NCI-H748 (cell line): ENCODE measurements at regions not wholly inside any gene's neighbourhood (a gene's known extent, or its start where the extent isn't known, plus 50 kb on each side); places are given as distances from the start of the nearest gene placed in this dataset.

Experiments
- DNase-seq: peaks from one replicate; lab custom pipeline; 2025; ENCODE audit not compliant: unreplicated experiment; lab: John Stamatoyannopoulos, UW

DNA sequence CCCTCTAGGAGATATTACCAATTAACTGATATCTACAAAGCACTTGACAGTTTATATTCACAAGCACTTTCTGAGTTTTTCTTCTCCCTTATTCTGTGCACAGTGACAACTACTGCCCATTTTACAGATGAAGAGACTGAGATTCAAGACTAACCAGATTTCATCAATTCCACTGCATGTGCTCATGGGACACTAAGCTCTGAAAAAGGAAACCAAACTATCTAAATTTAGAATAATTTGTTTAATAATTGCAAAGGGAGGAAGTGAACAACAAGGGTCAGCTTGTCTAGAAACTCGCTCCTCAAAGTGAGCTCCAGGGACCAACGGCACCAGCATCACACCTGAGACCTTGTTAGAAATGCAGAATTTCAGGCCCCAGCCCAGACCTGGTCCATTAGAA, 50.8 kb upstream of the MYLIP start:
- no peak for DNase-seq

DNA sequence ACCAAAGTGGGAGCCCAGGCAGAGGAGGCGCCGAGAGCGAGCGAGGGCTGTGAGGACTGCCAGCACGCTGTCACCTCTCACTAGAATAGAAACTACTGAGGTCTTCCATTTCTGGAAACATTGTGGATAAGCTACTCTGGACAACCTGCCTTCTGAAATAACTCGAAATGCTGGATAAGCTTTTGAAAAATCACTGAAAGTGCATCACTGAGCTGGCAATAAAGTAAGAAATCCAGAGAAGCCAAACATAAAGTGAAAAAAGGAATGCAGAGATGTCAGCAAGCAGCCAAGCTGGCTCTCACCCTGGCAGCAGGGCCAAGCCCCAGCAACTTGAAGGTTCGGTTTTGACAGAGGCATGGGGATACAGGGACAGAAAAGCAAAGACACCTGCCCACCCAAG, 59.2 kb upstream of the MYLIP start:
- no peak for DNase-seq

DNA sequence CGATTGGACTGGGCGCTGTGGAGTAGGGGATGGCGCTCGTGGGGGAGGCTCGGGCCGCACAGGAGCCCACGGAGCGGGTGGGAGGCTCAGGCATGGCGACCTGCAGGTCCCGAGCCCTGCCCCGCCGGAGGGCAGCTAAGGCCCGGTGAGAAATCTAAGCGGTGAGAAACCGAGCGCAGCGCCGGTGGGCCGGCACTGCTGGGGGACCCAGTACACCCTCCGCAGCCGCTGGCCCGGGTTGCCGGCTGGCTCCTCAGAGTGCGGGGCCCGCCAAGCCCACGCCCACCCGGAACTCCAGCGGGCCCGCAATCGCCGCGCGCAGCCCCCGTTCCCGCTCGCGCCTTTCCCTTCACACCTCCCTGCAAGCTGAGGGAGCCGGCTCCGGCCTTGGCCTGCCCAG, 59.7 kb upstream of the MYLIP start:
- DNase-seq = no peak

DNA sequence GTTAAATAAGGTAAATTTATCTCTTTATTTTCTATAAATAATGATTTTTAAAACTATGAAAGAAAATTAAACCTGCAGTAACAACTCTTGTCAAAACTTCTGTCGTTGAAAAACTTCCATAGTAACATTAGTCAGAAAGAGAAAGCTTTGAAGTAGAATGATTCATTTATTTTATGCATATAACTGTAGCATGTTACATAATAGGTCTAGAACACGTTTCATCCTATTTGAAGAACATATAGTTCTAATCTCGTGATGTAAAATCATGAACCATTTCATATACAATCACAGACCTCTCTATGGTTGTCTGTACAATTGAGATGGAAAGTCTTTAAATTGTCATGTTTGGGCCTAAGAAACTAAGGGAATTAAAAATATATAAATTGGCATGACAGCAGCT, 61.3 kb upstream of the MYLIP start:
- no peak for DNase-seq

DNA sequence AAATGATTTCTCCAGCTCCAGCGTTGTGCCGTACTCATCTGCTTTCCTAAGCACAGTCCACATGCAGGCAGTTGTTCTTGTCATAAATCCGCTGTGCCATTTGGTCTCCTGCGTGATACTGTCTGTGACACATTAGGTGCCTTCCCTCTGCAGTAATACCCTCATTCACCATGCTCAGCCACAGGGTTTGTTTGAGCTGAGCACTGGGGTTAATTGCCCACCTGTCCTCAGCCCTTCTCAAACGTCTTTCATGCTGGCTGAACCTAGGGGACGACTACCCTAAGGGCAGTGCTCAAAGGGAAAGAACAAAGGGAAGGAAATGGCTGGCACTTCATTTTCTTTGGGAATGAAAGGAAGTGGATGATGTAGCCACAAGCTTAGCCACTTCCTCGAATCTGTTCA, 64.2 kb upstream of the MYLIP start:
- DNase-seq = peak; percentile 99

DNA sequence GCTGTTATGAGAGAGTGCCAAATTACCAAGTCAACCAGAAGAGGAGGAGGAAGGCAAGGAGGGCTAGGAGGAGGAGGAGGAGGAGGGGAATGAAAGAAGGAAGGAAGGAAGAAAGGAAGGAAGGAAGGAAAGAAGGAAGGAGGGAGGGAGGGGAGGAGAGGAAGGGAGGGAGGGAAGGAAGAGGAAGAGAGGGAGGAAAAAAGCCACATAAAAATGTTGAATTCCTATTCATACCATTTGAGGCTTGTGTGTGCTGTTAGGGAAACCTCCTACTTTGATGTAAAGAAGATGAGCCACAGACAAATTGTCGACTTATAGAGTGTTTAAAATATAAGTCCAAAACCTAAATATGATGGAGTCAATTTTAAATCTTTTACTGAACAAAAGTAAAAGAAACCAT, 65.3 kb upstream of the MYLIP start:
- DNase-seq = no peak

DNA sequence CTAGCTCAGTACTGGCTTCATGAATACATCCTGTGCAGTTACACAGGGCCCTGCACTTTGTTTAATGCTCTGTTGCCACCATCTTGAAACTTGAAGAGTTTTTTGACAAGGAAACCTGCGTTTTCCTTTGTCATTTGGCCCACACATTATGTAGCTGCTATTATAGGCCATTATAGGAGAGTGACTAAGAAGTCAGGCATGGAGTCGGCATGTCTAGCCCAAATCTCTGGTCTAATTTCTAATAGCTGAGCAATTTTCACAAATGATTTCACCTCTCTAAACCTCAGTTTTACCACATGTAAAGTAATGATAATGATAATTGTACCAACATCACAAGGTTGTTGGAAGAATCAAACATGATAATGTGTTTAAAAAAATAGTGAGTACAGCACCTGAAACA, 67.1 kb upstream of the MYLIP start:
- peak; percentile 29 for DNase-seq

DNA sequence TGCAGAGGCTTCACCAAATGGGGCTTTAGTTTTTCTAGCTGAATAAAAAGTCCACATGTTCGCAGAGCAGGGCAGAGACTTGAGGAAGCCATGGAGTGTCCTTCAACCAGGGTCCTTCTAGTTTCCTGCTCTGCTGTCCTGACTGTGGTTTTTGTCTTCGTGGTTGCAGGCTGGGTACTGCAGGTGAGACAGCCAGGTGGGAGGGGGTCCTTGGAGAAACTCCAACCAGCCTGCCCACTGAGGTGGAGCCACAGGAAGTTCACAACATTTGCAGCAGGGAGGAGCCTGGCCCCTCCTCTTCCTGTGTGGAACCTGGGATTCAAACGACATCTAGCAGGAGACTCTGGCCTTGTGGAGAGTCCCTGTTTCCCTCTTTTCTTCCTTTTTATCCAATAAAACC, 68.8 kb upstream of the MYLIP start:
- peak; percentile 74 for DNase-seq

DNA sequence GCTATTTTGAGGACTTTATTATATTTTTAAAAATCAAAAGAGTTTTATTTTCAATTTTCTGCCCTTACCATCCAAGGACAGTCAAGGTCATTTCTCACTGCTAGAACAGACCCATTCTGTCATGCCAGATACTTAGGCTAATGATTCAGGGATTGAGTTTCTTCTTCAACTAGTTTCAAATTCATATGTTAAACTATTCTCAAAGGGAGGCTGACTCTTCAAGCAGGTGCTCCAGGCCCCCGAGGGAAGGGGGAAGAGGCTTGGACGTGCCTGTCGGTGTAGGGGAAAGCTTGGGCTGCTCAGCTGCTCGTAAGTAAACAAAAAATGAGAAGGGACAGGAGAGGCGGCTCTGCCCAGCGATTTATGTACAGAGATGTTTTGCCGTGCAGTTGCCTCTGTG, 69.4 kb upstream of the MYLIP start:
- peak; percentile 93 for DNase-seq

DNA sequence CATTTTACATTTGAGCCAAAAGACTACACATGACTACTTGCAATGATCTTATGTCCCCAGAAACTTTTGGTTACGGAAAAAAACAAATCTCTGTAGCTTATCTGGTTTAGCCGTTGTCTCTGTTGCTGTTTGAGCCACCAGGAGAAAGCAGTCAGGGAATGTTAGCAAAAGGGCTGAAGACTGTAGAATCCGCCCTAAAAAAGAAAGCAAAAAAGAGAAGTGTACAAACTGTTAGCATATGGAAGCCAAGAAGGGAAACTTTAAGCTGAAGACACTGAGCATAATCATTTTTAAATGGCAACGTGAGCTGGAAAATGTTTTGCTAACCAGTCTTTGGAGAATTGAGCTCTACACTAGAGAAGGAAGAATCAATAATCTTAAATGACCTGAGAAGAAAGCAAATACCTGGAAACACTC, 69.9 kb upstream of the MYLIP start:
- no peak for DNase-seq

DNA sequence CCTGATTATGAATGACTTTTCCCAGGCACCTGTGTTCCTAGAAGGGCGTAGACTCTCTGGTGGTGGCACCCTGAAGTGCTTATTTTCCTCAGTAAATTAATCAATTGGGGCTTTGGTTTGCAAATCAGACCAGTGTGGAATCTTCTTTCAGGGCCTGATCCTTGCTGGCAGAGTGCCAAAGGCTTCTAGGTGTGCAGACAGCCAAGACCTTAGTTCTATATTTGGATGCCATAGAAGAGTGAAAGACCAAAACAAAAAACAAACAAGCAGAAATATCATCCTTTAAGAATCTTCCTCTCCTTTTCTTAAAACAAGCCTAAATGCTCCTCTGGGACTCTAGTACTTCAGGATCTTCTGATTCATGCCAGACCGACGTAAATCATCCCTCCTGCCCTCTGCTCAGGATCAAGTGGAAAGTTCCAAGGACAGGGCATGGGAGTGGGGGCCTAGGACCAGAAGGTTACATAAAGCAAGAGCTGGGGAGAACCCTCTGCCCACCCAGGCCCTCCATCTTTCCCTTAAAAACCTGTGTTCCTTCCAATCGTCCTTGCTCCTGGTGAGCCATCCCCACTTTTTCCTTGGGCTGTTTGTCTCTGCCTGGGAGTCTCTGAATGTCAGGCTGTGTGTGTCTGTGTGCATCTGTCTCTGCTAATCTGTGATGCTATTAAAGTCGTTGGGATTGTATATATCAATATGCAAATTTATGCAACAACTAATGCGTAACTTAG, 70.5 kb upstream of the MYLIP start:
- no peak for DNase-seq

DNA sequence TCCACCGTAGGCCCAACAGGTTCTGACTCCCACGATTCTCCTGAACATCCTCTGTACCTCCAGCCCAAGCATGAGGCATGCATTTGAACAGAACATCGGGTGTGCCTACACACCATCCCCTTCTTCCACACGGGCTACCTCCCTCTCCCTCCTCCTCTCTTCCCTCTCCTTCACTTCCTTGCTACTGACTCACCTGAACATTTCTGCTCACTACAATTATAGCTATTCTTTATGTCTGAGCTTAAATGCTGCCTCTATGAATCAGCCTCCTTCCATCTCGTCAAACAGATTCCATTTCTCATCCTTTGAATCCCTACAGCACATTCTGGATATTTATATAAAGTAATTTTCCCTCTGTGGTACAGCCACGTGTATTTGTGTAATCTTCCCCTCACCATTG, 71.4 kb upstream of the MYLIP start:
- no peak for DNase-seq

DNA sequence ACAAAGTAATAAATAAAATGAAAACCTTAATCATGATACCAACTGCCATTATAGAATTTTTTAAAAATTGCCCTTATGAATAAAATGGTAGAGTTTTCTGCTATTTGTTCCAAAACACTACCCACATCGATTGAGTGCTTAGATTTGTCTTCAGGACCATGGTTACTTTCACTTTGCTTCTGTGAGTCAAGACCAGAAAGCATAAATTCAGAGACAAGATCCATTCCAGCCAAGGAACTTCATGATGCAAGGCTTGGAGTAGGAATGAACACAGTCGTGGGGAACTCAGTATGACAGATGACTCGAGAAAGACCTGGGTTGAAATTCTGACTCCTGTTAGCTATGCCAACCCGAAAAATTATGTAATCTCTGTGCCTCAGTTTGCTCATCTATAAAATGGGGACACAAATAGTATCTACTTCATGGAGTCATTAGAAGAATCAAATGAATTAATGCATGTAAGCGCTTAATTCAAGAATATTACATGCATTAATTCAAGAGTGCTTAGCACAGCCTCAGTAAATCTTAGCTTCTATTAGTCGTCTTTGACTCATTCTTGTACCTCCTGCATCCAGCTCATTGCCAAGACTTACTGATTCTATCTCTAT, 72.5 kb upstream of the MYLIP start:
- no peak for DNase-seq

DNA sequence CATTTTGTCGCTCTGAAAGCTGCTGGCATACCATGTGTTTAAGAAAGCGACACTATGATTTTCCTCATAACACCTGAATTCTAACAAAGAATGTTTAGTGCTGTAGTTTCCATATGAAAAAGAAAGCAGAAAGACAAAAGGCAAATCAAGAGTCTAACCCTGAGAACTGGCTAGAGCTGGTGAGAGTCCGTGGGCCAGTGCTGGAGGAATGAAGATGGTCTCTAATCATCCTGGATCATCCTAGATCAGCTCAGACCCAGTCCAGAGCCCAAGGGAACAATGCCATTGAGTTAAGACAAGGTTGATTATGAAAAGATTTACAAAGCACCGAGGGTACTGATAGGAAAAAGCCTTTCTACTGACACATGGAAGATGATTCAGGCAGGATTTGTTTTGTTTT, 73.0 kb upstream of the MYLIP start:
- DNase-seq = no peak

DNA sequence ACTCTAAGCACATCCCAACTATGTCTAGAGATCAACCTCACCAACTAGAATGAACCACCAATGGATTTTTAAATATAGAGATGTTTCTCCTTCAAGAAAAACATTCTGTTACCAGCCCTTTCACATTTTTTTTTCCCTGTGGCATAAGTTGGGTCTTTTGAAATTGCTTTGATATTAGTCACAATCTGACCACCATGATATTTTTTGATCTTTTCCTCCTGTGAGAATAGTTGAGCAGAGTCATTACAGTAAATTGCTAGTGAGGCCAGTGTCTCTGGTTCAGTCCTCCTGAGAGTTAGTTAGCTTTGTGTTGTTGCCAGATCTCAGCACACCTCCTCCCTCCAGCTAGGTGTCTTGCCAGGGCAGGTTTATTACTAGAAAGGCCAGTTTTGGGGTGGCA, 79.7 kb upstream of the MYLIP start:
- DNase-seq = no peak

DNA sequence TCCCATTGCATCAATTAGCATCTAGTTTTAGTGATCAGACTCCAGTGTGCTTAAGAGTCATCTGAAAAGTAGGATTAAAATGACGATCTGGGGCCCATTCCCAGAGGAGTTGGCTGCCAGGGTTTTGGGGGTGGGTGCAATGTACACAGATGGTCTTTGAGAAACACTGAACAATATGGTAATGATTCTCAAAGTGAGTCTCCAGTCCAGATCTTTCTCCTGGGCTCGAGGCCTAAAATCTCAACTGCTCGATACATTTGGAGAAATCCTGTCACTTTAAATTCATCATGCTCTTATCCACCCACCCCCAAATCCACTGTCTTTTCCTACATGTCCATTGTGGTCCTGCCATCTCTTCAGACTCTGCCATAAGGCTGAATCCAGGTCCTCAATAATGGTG, 80.7 kb upstream of the MYLIP start:
- DNase-seq = no peak

DNA sequence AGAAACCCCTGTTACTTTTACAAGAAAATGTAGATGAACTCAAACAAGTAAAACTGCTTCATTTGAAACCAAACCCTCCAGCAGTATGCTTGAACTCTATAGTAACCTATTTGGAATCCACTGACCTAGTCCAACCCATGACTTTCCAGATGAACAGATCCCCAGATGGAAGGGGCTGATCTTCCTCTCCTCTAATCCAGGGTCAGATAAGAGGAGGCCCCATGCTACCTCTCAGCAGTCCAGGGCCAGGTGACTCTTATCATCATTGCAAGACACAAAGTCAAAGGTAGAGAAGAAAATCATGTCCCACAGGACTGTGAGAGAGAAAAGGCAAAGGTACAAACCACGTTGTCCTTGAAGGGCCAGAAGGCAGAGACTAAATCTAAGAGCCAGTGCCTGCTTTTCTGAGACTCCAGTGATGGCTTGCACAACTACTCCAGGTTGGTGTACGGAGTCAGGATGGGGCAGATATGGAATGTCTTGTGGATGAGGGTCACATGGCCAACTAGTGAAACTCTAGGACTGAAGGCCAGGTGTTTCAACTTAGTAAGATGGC, 81.4 kb upstream of the MYLIP start:
- no peak for DNase-seq

DNA sequence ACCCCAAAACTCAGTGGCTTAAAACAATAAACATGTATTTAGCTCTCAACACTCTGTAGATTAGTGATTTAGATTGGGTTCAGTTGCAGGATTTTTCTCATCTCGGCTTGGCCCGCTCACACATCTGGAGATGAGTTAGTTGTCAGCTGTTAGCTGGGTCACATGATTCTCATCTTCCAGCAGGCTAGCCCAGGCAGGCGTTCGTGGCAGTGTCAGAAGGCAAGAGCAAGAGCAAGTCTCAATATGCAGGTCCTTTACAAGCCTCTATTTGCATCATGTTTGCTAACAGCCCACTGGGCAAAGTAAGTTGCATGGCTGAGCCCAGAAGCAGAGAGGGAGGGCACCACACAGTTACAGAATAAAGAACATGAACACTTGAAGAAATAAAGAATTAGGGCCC, 83.6 kb upstream of the MYLIP start:
- no peak for DNase-seq

DNA sequence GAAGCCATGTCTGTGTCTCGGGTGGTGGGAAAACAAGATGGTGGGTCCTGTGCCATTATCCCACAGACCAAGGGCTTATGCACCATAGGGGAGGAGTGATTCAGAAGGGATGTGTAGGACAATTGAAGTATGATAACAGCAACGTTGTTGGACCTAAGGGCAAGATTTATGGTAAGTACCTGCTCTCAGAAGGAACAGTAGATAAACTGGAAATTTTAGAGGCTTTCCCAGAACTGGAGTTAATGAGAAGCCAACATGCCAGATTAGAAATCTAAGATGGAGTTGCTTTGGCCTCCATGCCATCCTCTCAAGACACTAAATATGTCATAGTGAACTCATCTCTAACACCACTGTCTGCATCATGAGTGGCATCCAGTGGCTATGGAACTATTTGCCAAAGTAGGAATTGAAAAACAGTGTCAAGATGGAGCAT, 84.7 kb upstream of the MYLIP start:
- DNase-seq = no peak

DNA sequence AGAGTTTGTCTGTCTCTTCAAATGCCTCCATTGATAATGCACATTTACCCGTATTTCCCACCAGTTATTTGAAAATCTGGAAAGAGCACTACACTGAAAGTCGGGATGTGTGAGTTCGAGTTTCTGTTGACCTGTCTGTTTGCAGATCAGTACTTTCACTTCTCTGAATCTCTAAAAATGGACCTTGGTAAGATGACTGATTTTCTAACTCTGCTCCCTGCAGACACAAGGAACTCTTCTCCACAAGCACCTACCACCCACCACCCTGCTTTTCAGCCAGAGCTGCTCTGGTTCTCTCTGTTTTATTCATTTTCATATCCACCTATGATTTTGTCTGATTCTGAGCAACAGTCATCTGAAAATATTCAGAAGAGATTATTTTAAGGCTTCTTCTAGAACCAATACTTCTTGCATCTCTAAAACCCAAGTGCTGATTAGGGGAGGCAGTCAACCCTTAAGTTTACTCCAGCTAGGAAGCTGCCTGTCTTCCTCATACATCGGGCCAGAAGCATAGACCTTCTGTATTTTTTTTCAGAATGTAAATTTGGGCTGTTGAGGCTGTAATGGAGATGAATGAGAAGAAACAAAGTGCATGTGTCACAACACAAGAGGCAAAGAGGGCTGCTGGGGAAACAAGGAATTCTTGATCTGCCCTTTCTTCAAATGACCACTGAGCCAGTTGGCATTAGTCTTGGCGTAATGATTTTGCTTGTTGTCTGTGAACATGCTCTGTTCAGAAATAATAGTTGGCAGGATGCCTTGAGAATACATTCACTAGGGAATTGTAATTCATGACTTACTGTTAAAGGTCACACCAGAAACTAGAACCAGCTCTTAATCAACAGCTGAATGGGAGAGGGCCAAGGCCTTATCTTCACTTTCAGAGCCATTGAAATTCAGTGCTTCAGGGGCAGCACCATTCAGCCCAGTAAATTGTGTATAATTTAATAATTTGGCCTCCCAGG, 85.4 kb upstream of the MYLIP start:
- no peak for DNase-seq

DNA sequence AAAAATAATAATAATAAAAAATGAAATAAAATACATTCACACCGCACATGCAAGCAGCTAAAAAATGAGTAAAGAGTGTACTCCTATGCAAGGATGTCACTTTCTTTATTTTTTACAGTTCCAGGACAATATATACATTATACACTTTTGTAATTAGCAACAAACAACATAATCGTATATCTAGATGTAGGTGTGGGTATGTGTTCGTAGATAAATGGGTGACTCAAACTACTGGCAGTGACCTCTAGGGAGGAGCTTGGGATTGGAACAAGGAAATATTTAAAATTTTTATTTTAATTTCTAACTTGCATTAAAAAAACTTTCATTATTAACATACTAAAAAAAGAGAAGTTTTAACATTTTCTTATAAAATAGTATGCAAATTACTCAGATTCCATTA, 86.1 kb upstream of the MYLIP start:
- no peak for DNase-seq

DNA sequence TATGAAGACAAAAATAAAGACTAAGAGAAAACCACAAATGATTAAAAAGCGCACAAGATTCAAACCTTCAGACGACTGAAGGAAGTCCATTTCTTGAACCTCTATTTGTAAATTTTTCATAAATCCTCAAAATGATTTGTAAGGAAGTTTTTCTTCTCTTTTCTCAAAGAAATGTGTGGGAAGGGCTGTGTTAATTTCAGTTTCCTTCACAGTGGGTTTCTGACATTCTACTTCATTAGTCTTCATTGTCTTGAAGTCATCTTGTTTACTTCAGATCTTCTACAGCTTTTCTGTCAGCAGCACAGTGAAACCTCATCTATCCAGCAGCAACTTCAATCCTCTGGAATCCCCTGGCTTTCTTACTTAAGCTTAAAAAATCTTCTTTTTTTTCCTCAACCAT, 87.6 kb upstream of the MYLIP start:
- no peak for DNase-seq
